ENCODE measurements at regions not wholly inside any gene's neighbourhood (a gene's known extent, or its start where the extent isn't known, plus 50 kb on each side); places are given as distances from the start of the nearest gene placed in this dataset.

- peaks cover 0 to 3% (median 0%) of the 10 kb centered on the region in 4 donors for H3K27me3 ChIP-seq
- no peaks in the 10 kb centered on the region for H3K4me1 ChIP-seq
- no peak overlapping the region for H3K27ac ChIP-seq
- H3K4me3 ChIP-seq, result no peak overlapping the region
- intact Hi-C loops (cut with DNase I), result no loop called here
- TF ChIP-seq POLR2A (IDR thresholded peaks at IDR 0.05), result no peak
- TF ChIP-seq, protein P1, sequence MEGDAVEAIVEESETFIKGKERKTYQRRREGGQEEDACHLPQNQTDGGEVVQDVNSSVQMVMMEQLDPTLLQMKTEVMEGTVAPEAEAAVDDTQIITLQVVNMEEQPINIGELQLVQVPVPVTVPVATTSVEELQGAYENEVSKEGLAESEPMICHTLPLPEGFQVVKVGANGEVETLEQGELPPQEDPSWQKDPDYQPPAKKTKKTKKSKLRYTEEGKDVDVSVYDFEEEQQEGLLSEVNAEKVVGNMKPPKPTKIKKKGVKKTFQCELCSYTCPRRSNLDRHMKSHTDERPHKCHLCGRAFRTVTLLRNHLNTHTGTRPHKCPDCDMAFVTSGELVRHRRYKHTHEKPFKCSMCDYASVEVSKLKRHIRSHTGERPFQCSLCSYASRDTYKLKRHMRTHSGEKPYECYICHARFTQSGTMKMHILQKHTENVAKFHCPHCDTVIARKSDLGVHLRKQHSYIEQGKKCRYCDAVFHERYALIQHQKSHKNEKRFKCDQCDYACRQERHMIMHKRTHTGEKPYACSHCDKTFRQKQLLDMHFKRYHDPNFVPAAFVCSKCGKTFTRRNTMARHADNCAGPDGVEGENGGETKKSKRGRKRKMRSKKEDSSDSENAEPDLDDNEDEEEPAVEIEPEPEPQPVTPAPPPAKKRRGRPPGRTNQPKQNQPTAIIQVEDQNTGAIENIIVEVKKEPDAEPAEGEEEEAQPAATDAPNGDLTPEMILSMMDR (IDR thresholded peaks at IDR 0.05), result no peak
- 47 to 67% methylated on average over 2 to 3 of the region's 3 CpGs for WGBS, 2 donors
- no peaks in the 10 kb centered on the region for H3K36me3 ChIP-seq
- DNase-seq, result no peak
- no peaks in the 10 kb centered on the region for H3K9me3 ChIP-seq
These were observed 56.3 kb downstream of the SOX14 start for GRCh38 chr3:137820366-137820765.

GRCh38 chr3:137835096-137835495, 71.0 kb downstream of the SOX14 start:
- Histone ChIP-seq H3K4me3 (no peak overlapping the region), H3K9me3 (no peaks in the 10 kb centered on the region), H3K36me3 (no peaks in the 10 kb centered on the region), H3K27me3 (peaks cover 0 to 8% (median 0%) of the 10 kb centered on the region in 4 donors), H3K4me1 (no peaks in the 10 kb centered on the region), H3K27ac (no peak overlapping the region)
- TF ChIP-seq, protein P1 (IDR thresholded peaks at IDR 0.05), result no peak
- no peak for TF ChIP-seq POLR2A (IDR thresholded peaks at IDR 0.05)
- intact Hi-C loops (cut with DNase I), result no loop called here
- WGBS, 2 donors, result 78 to 93% methylated on average over 1 of the region's 1 CpG
- DNase-seq, result no peak

DNA sequence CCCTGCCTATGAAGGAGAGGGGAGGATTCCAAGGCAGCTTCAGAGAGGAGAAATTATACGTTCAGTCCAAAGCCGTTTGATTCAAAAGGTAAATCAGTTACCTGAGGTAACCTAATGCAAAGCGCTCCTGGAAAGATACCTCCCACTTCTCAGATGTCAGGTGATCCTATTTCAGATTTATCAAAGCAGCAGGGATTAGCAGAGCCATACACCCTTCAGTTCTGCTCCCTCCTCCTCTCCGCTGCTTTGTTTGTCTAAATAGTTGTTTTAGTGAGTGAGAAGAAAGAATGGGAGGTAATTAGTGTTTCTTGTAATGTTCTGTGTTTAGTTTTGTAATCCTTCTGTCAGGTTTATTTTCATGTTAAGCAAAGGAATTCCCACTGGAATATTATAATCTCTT, 81.1 kb downstream of the SOX14 start:
- no peak overlapping the region for H3K27ac ChIP-seq
- no peak overlapping the region for H3K4me3 ChIP-seq
- WGBS, 2 donors, result 14 to 26% methylated on average over 4 of the region's 4 CpGs
- no peak for DNase-seq
- intact Hi-C loops (cut with DNase I), result no loop called here
- no peaks in the 10 kb centered on the region for H3K9me3 ChIP-seq
- peaks cover 0 to 38% (median 0%) of the 10 kb centered on the region in 4 donors for H3K27me3 ChIP-seq
- no peaks in the 10 kb centered on the region for H3K36me3 ChIP-seq
- no peak for TF ChIP-seq POLR2A (IDR thresholded peaks at IDR 0.05)
- TF ChIP-seq, protein P1 (IDR thresholded peaks at IDR 0.05), result no peak
- no peaks in the 10 kb centered on the region for H3K4me1 ChIP-seq

- DNase-seq, result no peak
- H3K27ac ChIP-seq, result no peak overlapping the region
- intact Hi-C loops (cut with DNase I), result no loop called here
- no peak overlapping the region for H3K4me3 ChIP-seq
- no peaks in the 10 kb centered on the region for H3K4me1 ChIP-seq
- WGBS, 2 donors, result 38 to 61% methylated on average over 3 of the region's 3 CpGs
- no peaks in the 10 kb centered on the region for H3K36me3 ChIP-seq
- H3K9me3 ChIP-seq, result no peaks in the 10 kb centered on the region
- TF ChIP-seq, protein P1 (IDR thresholded peaks at IDR 0.05), result no peak
- TF ChIP-seq POLR2A (IDR thresholded peaks at IDR 0.05), result no peak
- H3K27me3 ChIP-seq, result peaks cover 0 to 41% (median 0%) of the 10 kb centered on the region in 4 donors
These were observed 81.6 kb downstream of the SOX14 start for GRCh38 chr3:137845666-137846065.

GRCh38 chr3:137852391-137852830, 88.3 kb downstream of the SOX14 start:
- DNase-seq, result no peak

More at GRCh38 chr3:137852391-137852830, 88.3 kb downstream of the SOX14 start:
- 66 to 69% methylated on average over 8 to 9 of the region's 13 CpGs for WGBS, 2 donors
- intact Hi-C loops (cut with DNase I), result no loop called here
- no peak overlapping the region for H3K27ac ChIP-seq
- TF ChIP-seq, protein P1 (IDR thresholded peaks at IDR 0.05), result no peak
- no peak for TF ChIP-seq POLR2A (IDR thresholded peaks at IDR 0.05)
- no peaks in the 10 kb centered on the region for H3K9me3 ChIP-seq
- H3K27me3 ChIP-seq, result peaks cover 0 to 45% (median 0%) of the 10 kb centered on the region in 4 donors
- H3K36me3 ChIP-seq, result no peaks in the 10 kb centered on the region
- no peaks in the 10 kb centered on the region for H3K4me1 ChIP-seq
- H3K4me3 ChIP-seq, result no peak overlapping the region
